SK-N-MC (cell line): ENCODE measurements at regions not wholly inside any gene's neighbourhood (a gene's known extent, or its start where the extent isn't known, plus 50 kb on each side); places are given as distances from the start of the nearest gene placed in this dataset.

ENCODE experiments used
- DNase-seq: peaks from one replicate; pipeline ENCODE4 v3.0.0-alpha.2; 2011; ENCODE audit warnings: low read depth, low spot score
- H3K27ac ChIP-seq: fragments of 200-600 bp; sonication (generic); 2 replicates; pipeline ENCODE4 v1.5.1; 2016; ENCODE audit warnings: mixed run types
- H3K36me3 ChIP-seq: fragments of 200-600 bp; sonication (generic); 2 replicates; pipeline ENCODE4 v1.6.1; 2017; ENCODE audit warnings: antibody characterized with exemption, low read length, mixed read lengths; ENCODE audit not compliant: insufficient read depth
- H3K4me3 ChIP-seq: fragments of 200-600 bp; sonication (generic); 2 replicates; pipeline ENCODE4 v1.5.1; 2016
- H3K9ac ChIP-seq: fragments of 200-600 bp; sonication (generic); 2 replicates; pipeline ENCODE4 v1.8.0; 2017; ENCODE audit warnings: mixed run types, mixed read lengths; ENCODE audit not compliant: insufficient read length
- H3K9me3 ChIP-seq: fragments of 200-600 bp; sonication (generic); 2 replicates; pipeline ENCODE4 v1.6.1; 2017; ENCODE audit warnings: low read depth, mild to moderate bottlenecking, antibody characterized with exemption, low read length, moderate library complexity, mixed read lengths
- EZH2 ChIP-seq: fragments of 200-600 bp; sonication (generic); IDR thresholded peaks from one replicate; pipeline ENCODE4 v1.6.1; 2017; ENCODE audit warnings: antibody characterized with exemption
- FOXP2 ChIP-seq: optimal IDR thresholded peaks from 2 replicates; pipeline ENCODE3; 2011; ENCODE audit warnings: mild to moderate bottlenecking, moderate library complexity; ENCODE audit not compliant: insufficient read depth; ENCODE audit errors: extremely low read length, control extremely low read depth
- POLR2AphosphoS5 ChIP-seq: IDR thresholded peaks from 2 replicates; pipeline ENCODE4 v1.6.1; 2012; ENCODE audit warnings: mild to moderate bottlenecking, low read depth, low read length, borderline replicate concordance

DNA sequence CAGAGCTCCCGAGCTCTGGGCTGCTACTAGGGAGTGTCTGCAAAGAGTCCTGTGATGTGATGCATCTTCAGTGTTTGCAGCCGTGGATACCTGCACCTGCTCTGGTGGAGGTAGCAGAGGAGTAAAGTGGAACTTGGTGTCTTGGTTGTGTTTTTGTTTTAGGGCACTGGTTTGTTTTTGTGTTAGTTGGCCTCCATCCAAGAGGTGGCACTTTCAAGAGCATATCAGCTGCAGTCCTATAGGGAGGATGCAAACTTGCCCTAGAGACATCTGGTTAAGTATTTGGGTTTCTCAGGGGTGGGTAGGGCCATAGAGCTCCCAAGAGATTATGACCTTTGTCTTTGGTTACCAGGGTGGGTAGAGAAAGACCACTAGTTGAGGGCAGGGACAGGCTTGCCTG is 1249.0 kb upstream of the FAM98A start:
- DNase-seq: no peak
- H3K36me3 ChIP-seq: no peaks in the 10 kb centered on the region
- H3K27ac ChIP-seq: no peak overlapping the region
- no peaks in the 10 kb centered on the region for H3K9me3 ChIP-seq
- no peak overlapping the region for H3K9ac ChIP-seq
- H3K4me3 ChIP-seq: no peak overlapping the region
- TF ChIP-seq FOXP2 (no peak), EZH2 (no peak), POLR2AphosphoS5 (no peak)

DNA sequence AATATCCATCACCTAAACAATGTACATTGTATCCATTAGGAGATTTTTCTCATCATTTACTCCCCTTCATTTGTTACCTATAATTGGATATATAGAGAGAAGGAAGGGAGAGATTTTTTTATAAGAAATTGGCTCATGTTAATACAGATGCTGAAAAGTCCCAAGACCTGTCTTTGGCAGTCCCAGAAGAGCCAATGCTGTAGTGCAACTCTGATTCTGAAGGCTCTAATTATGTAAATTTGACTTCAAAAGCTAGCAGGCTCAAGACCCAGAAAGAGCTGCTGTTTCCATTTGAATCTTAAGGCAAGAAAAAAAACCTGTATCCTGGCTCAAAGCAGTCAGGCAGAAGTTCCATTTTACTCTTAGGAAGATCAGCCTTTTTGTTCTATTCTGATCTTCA is 1245.5 kb upstream of the FAM98A start:
- no peak overlapping the region for H3K4me3 ChIP-seq
- H3K27ac ChIP-seq: no peak overlapping the region
- H3K9ac ChIP-seq: no peak overlapping the region
- H3K9me3 ChIP-seq: no peaks in the 10 kb centered on the region
- no peaks in the 10 kb centered on the region for H3K36me3 ChIP-seq
- TF ChIP-seq POLR2AphosphoS5: no peak
- no peak for TF ChIP-seq EZH2
- TF ChIP-seq FOXP2: no peak
- no peak for DNase-seq

DNA sequence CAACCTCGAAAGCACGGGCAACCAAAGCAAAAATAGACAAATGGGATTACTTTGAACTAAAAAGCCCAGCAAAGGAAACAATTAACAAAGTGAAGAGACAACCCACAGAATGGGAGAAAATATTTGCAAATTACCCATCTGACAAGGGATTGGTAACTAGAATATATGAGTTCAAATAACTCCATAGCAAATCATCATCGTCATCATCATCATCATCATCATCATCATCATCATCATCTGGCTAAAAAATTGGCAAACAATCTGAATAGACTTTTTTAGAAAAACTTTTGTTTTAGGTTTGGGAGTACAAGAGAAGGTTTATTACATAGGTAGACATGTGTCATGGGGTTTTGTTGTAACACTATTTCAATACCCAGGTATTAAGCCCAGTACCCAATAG is 1239.3 kb upstream of the FAM98A start:
- Histone ChIP-seq H3K4me3 (no peak overlapping the region), H3K9me3 (no peaks in the 10 kb centered on the region; the same call in 1 of the 2 replicates), H3K27ac (no peak overlapping the region), H3K9ac (no peak overlapping the region), H3K36me3 (no peaks in the 10 kb centered on the region)
- TF ChIP-seq EZH2 (no peak), FOXP2 (no peak), POLR2AphosphoS5 (no peak)
- DNase-seq: no peak

DNA sequence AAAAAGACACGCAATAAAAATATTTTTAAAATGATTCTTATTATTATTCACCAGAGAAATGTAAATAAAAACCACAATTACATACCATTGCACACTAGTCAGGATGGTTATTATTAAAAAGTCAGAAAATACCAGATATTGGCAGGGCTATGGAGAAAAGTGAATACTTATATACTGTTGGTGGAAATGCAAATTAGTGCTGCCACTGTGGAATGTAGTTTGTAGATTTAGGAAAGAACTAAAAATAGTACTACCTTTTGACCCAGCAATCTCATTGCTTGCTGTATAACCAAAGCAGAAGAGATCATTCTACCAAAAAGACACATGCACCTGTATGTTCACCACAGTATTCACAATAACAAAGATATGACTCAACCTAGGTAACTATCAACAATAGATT is 1237.3 kb upstream of the FAM98A start:
- no peaks in the 10 kb centered on the region for H3K36me3 ChIP-seq
- H3K9me3 ChIP-seq: no peaks in the 10 kb centered on the region; the same call in 1 of the 2 replicates
- no peak overlapping the region for H3K9ac ChIP-seq
- TF ChIP-seq POLR2AphosphoS5 (no peak), FOXP2 (no peak), EZH2 (no peak)
- no peak overlapping the region for H3K4me3 ChIP-seq
- DNase-seq: no peak
- H3K27ac ChIP-seq: no peak overlapping the region

DNA sequence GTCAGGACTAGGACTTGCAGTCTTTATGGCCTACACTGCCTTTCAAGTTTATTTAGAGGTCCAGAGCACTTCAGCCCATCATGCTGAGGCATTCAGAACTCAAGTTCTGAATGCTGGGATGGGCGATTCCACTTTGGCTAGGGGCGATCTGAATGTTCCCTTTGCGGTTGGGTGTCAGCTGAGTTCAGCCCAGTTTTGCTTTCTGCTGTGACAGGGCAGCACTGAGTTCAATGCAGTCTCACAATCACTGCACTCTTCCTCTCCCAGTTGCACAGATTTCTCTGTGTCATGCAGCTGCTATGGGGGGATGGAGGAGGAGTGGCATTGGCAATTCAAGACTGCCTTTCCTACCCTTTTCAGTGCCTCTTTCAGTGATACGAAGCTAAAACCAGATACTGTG is 1232.0 kb upstream of the FAM98A start:
- Histone ChIP-seq H3K36me3 (no peaks in the 10 kb centered on the region), H3K9ac (no peak overlapping the region), H3K9me3 (no peaks in the 10 kb centered on the region), H3K27ac (no peak overlapping the region), H3K4me3 (no peak overlapping the region)
- no peak for DNase-seq
- TF ChIP-seq FOXP2 (no peak), POLR2AphosphoS5 (no peak), EZH2 (no peak)

DNA sequence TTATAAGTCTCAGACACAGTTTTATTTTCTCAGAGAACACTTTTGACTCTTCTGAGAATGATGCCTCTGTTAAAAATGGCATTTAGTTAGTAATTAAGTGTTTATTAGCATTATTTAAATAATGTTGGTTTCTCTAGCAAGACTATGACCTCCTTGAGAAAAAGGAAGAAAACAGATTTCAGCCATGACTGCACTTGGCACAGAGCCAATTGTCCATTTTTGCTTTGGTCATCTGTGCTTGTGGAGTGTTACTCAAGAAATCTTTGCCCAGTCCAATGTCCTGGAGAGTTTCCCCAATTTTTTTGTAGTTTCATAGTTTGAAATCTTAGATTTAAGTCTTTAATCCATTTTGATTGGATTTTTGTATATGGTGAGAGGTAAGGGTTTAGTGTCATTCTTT is 1229.4 kb upstream of the FAM98A start:
- Histone ChIP-seq H3K4me3 (no peak overlapping the region), H3K9ac (no peak overlapping the region), H3K36me3 (no peaks in the 10 kb centered on the region), H3K27ac (no peak overlapping the region), H3K9me3 (no peaks in the 10 kb centered on the region)
- DNase-seq: no peak
- TF ChIP-seq FOXP2: no peak
- no peak for TF ChIP-seq POLR2AphosphoS5
- no peak for TF ChIP-seq EZH2

DNA sequence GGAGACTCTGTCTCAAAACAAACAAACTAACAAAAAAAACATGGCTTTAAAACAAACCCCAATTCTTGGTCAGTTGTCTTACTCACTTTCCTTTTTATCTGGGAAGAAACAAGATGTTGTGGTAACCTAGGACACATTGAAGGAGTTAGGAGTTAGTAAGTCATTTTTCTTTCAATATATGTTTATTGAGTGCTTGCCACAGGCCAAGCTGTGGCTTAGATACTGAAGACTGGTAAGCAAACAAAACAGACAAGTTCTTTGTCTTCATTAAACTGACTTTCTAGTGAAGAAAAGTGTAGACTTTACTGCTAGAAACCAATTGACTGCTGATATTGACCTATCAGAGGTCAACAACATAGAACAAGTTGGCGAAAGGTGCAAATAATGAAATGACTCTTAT is 1228.3 kb upstream of the FAM98A start:
- no peak for DNase-seq
- H3K9ac ChIP-seq: no peak overlapping the region
- TF ChIP-seq POLR2AphosphoS5 (no peak), FOXP2 (no peak), EZH2 (no peak)
- H3K36me3 ChIP-seq: no peaks in the 10 kb centered on the region
- H3K9me3 ChIP-seq: no peaks in the 10 kb centered on the region
- H3K27ac ChIP-seq: no peak overlapping the region
- H3K4me3 ChIP-seq: no peak overlapping the region

DNA sequence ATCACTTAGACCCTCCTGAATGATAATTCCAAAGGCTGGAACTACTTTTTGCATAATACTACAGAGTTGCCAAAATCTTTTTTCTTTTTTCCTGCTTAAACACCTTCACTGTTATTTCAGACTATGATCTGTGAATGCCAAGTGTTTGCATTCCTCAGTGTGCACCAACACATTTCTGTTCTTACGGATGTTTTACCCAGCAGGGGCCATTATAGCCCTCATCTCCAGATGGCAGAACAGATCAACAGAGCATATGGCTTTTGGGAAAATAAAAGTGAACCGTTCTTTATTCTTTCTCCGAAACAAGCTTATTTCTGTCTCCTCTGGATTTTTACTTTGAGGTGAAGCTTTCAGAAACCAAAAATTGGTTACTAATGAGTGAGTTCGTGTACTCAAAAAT is 1226.6 kb upstream of the FAM98A start:
- Histone ChIP-seq H3K4me3 (no peak overlapping the region), H3K9me3 (no peaks in the 10 kb centered on the region), H3K27ac (no peak overlapping the region), H3K9ac (no peak overlapping the region), H3K36me3 (no peaks in the 10 kb centered on the region)
- DNase-seq: no peak
- TF ChIP-seq POLR2AphosphoS5 (no peak), EZH2 (no peak), FOXP2 (no peak)

DNA sequence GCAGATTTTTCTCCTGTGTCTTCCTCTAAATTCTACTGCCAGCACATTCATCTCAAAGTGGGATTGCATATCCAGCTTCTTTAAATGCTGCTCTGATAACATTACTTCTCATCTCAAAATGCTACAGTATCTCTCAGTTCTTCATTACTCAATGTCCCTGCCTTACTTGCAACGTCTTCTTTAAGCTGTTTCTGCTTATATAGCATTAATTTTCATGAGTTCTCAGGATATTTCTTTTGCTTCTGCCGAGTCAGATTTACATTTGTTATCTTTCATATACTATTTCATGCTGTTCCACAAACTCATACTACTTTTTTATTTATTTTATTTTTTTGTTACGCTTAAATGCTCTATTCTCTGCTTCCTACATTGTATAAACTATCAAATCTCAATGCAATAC is 1223.5 kb upstream of the FAM98A start:
- DNase-seq: no peak
- H3K4me3 ChIP-seq: no peak overlapping the region
- H3K27ac ChIP-seq: no peak overlapping the region
- no peak for TF ChIP-seq EZH2
- no peak for TF ChIP-seq FOXP2
- TF ChIP-seq POLR2AphosphoS5: no peak
- H3K36me3 ChIP-seq: no peaks in the 10 kb centered on the region
- H3K9me3 ChIP-seq: no peaks in the 10 kb centered on the region
- H3K9ac ChIP-seq: no peak overlapping the region
